HT-29 (cell line): ENCODE measurements at regions not wholly inside any gene's neighbourhood (a gene's known extent, or its start where the extent isn't known, plus 50 kb on each side); places are given as distances from the start of the nearest gene placed in this dataset.
"Not testable (repeated sequence)": the region's sequence is repeated elsewhere in the genome, so short reads cannot be mapped to it uniquely, and the experiment has no call there.

ENCODE experiments used
- DNase-seq: peaks from one replicate; pipeline ENCODE4 v3.0.0-alpha.2; 2015; ENCODE audit warnings: low spot score

GRCh38 chr3:187795207-187795960, 50.1 kb upstream of the BCL6 start:
- peak; percentile 19 for DNase-seq

DNA sequence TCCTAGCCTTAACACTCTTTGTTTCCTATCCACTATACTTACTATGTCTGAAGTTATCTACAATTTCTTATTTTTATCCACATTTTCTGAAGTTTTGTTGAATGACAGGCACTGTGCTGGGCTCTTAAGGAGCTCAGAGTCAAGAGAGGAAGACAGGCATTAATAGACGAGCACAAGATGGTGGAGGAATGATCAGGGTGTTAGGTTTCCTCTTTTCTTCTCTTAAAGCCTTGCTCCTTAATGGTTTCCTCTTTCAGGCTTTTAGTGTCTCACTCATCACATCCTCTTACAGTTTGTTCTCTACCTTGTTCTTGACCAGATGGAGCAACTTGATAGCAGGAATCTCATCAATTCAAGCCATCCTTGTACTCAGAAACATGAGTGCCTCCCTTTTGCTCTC, 52.9 kb upstream of the BCL6 start:
- no peak for DNase-seq

DNA sequence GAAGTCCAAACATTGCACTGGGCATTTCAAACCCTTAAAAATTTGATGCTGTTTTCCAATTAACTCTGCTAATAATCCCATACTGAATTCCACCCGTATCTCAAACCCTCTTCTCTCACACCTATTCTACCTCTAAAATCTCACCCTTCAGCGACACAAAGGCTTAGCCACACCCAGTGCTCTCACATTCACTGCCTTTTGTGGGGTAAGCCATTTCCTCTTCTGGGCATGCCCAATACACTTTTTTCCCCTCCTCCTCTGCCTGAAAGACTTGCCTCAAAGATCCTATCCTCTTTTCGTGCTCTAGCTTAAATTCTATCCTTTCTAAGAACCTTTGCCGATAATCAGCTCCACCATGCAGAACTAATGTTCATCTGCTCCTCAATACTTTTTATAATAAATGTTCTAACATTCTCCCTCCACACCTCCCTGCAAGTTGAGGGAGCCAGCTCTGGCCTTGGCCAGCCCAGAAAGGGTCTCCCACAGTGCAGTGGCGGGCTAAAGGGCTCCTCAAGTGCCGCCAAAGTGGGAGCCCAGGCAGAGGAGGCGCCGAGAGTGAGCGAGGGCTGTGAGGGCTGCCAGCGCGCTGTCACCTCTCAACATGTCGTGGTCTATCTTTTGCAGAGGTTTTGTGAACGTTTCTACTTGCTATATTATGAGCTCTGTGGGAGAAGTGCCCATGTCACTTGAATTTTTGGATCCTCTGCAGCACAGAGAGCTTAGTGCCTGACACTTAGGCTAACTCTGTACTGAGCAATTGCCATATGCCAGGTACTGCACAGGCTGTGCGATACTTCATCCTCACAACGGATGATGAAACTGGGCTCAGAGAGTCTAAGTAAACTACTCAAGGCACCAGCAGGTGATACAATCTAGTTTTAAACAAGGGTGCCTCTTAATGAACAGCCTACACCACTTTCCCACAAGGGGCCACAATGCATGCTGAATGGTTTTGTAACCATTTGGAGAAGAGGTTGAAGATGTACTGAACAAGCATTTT, 53.6 kb upstream of the BCL6 start:
- DNase-seq: no peak

GRCh38 chr3:187799942-187800641, 54.8 kb upstream of the BCL6 start:
- no peak for DNase-seq

DNA sequence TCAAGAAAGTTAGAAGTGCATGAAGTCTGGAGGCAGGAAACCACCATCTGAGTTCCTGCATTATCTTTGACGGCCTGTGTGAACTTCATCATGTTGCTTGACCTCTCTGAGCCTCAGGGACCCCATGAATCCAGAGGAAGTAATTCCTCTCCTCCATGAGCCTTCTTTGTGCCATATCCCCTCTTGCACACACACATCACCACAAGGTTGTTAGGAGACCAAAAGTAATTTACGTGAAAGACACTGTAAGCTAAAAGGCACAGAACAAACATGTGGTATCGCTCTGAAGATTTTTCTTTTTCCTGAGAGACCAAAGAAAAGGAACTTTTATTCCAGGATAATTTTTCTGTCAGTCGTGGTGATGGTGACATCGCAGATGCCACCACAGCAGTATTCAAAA, 55.9 kb upstream of the BCL6 start:
- DNase-seq: no peak

GRCh38 chr3:187802203-187802927, 57.1 kb upstream of the BCL6 start:
- no peak for DNase-seq

DNA sequence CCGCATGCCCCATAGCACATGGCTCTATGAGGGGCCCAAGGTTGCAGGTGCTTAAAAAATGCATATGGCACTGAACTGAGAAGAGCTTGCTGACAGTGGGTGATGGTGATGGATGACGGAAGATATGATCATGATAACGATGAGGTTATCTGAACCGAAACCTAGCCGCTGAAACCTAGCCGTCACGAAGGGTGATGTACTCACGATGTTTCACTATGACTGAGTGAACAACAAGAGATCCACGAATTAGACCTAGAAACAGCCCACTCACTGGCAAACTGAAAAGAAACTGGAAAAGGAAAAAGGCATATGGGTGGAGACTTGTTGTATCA, 57.6 kb upstream of the BCL6 start:
- DNase-seq: no peak

DNA sequence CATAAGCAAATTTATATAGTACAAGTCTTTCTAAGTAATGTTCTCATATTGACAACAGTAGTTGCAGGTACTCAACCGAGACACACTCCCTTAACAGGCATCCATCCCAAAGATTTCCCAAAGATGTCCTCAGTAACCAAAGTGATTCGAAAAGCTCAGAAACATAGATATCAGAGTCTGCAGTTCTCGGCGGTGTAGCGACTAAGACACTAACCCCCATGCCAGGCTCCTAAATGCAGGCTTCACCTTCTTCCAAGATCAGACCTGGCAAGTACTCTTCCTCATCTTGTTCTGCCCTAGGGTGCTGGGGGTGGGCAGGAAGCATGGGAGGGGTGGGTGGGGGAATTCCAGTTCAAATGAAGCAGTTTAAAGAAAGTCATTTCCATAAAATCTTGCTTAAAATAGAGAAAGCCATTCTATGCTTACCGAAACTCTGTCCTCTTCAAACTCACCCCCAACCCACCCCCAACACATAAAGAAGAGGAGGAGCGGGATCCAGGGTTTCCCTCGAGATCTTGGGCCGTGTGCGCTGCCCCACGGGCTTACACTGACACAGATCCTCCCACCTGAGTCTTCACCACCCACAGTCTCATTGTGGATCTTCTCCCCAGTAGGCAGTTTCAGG, 59.0 kb upstream of the BCL6 start:
- DNase-seq: no peak

GRCh38 chr3:187804745-187805121, 59.5 kb upstream of the BCL6 start:
- DNase-seq: no peak

GRCh38 chr3:187805774-187806173, 60.5 kb upstream of the BCL6 start:
- no peak for DNase-seq

DNA sequence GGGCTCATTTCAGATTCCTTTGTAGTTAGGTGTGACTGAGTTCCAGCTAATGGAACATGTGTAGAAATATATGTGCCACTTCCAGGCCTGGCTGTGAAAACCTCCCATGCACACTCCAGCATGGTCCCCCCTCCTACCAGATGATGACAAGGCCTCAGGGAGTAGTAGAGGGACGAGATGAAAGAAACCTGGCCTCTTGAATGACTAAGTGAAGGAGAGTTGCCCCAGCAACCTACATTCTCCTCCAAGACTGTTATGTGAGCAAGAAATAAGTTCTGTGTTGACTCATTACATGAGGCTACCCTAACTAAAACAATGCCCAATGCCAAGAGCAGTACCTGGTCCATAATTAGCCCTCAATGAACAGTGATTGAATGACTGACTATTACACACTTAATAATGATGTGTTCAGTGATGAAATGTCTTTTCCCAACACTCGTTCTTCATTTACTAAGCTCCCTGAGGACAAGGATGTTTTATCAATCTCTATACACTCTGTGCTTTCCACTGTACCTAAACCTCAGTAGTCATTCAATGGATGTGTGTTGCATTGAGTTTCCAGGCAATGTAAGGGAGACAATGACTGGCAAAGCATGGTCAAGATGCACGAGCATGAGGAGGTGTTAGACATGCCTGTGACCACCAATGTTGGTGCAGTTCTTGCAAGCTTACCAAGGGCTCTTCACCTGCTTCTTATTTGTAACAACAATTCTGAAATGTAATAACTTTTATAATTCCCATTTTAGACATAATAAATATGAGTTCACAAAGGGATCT, 62.0 kb upstream of the BCL6 start:
- no peak for DNase-seq

DNA sequence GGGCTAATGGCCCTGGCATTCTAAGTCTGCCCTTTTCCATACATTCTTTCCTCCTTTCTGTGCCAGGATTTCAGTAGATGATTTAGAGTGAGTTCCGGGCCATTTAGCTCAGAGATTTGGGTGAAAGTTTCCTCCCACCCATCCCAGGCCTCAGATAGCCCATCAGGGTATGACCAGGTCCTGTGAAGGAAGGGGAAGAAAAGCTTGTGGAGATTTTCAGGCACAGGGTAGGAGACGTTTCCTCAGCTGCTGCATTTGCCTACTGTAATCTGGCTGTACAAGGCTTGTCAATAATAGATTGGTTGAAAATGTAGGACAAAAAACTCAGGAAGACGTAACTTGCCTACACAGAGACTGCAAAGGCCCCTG, 63.2 kb upstream of the BCL6 start:
- DNase-seq: no peak

DNA sequence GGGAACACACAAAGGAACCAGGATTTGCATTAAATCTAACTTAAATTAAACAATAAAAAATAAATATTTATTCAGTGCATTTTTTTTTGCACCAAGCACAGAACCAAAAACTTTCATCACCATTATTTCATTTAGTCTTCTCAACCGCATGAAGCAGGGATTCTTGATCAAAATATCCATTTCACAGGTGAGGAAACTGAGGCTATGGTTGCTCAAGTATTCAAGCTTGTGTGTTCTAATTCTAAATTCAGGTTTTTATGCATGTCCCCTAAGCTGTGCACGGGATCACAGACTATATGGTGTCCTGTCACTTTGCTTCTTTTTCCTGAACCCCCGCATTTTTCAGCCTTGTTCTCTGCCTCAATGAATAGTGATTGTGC, 64.3 kb upstream of the BCL6 start:
- DNase-seq: no peak

DNA sequence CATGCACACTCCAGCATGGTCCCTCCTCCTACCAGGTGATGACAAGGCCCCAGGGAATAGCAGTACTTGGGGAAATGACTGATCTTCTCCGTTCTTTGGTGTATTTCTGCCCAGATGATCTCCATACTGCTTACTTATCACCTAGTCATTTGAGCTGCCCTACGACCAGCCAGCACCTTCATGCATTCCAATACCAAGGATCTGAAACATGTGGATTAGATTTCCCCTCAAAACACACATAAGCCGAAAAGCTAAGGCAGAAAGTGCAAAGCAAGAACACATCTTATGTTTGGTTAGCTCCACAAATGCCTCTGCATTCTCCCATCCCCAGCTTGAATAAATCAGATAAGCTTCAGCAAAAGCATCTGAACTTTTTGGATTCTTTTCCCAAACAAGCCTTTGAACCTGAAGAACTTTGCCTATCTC, 64.8 kb upstream of the BCL6 start:
- DNase-seq: no peak

GRCh38 chr3:187811585-187812250, 66.5 kb upstream of the BCL6 start:
- DNase-seq: no peak

- no peak for DNase-seq
These were observed 67.2 kb upstream of the BCL6 start for GRCh38 chr3:187812496-187812895.

- DNase-seq: no peak
These were observed 67.9 kb upstream of the BCL6 start for GRCh38 chr3:187813198-187813597.

GRCh38 chr3:187817766-187818165, 72.5 kb upstream of the BCL6 start:
- DNase-seq: not testable (repeated sequence)

DNA sequence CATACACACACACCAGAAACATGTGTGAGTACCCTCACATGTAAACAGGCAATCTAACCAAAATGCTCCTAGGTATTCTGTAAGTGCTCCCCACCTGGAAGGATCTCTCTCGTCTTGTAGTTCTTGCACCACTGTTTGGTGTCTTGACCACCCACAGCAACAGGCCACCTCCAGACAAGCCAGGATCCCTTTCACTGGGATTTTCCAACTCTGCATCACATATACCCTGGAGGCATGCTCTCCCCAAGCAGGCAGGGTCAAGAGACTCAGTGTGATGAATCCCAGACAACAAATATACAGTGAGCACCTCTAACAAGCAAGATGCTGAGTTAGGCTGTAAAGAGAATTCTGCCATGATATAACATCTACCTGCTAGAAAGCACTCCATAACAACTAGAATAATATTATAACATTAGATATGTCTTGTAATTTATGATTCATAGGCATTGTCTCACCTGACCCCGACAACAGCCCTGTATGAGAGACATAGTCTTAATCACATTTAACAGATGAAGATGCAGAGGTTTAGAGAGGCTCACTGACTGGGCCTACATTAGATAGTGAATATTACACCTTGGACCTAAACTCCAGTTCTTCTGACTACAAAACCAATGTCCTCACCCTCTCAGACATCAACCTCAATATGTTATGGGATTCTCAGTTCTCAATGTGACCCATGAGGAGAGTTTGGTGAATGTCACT, 76.5 kb upstream of the BCL6 start:
- DNase-seq: no peak
